ENCODE measurements at regions not wholly inside any gene's neighbourhood (a gene's known extent, or its start where the extent isn't known, plus 50 kb on each side); places are given as distances from the start of the nearest gene placed in this dataset.

- TF ChIP-seq CTCF (IDR thresholded peaks at IDR 0.05) = no peak
- no peak for TF ChIP-seq POLR2A (IDR thresholded peaks at IDR 0.05)
Measured at GRCh38 chr6:108744996-108745395, 103.2 kb upstream of the ARMC2 start.

All from lower leg skin (tissue), 3 donors.